ENCODE measurements at regions not wholly inside any gene's neighbourhood (a gene's known extent, or its start where the extent isn't known, plus 50 kb on each side); places are given as distances from the start of the nearest gene placed in this dataset.

GRCh38 chr2:18272148-18272494, 288.3 kb downstream of the RDH14 start:
- Histone ChIP-seq H3K79me2 (replicated peaks; ENCODE audit: insufficient read depth) (no peaks in the 10 kb centered on the region), H3K4me1 (ENCODE audit: insufficient read depth) (no peaks in the 10 kb centered on the region), H2AFZ (no peak overlapping the region), H3K36me3 (ENCODE audit: insufficient read depth) (no peaks in the 10 kb centered on the region), H3F3A (replicated peaks; ENCODE audit: low read depth) (no peaks in the 10 kb centered on the region), H3K4me3 (no peak overlapping the region), H3K27ac (ENCODE audit: low read depth) (no peak overlapping the region), H4K20me1 (replicated peaks; ENCODE audit: insufficient read depth) (no peaks in the 10 kb centered on the region), H3K27me3 (ENCODE audit: insufficient read depth) (no peaks in the 10 kb centered on the region), H3K4me2 (no peak overlapping the region), H3K9me2 (ENCODE audit: insufficient read depth) (no peaks in the 10 kb centered on the region)
- Mint-ChIP-seq H3K4me3 (no peak overlapping the region), H3K36me3 (ENCODE audit: low read depth) (no peaks in the 10 kb centered on the region; the same call in 2 of the 3 replicates), H3K27me3 (ENCODE audit: insufficient read depth, low read depth, poor library complexity) (peaks cover 2% of the 10 kb centered on the region), H3K27ac (no peak overlapping the region), H3K9me3 (peaks cover 4% of the 10 kb centered on the region; the same call in 1 of the 3 replicates), H3K4me1 (no peaks in the 10 kb centered on the region)
- ATAC-seq (no peak; the same call in 2 of the 3 replicates), DNase-seq (ENCODE audit: low spot score) (no peak)
- TF ChIP-seq POLR2AphosphoS5 (IDR thresholded peaks at IDR 0.05; ENCODE audit: low read depth) (no peak), ZNF114 (CRISPR knock-in tag; IDR thresholded peaks at IDR 0.05) (no peak), CTCF (conservative IDR thresholded peaks at IDR 0.05; ENCODE audit: low read depth in 2 of 2) (no peak), EZH2 (IDR thresholded peaks at IDR 0.05; ENCODE audit: low read depth, unreplicated experiment) (no peak), JUNB (IDR thresholded peaks at IDR 0.05; ENCODE audit: unreplicated experiment) (no peak), REST (IDR thresholded peaks at IDR 0.05; ENCODE audit: unreplicated experiment) (no peak), CREB1 (CRISPR knock-in tag; IDR thresholded peaks at IDR 0.05; ENCODE audit: low read depth) (no peak), STAT1 (IDR thresholded peaks at IDR 0.05; ENCODE audit: unreplicated experiment) (no peak), ETS1 (IDR thresholded peaks at IDR 0.05) (no peak), ZNF331 (CRISPR knock-in tag; IDR thresholded peaks at IDR 0.05; ENCODE audit: low read depth) (no peak), ZNF462 (CRISPR knock-in tag; IDR thresholded peaks at IDR 0.05) (no peak)
